GM23248 (cell line): ENCODE measurements at regions not wholly inside any gene's neighbourhood (a gene's known extent, or its start where the extent isn't known, plus 50 kb on each side); places are given as distances from the start of the nearest gene placed in this dataset.

Experiments used
- EZH2 ChIP-seq: fragments of 200-600 bp; sonication (generic); IDR thresholded peaks from 2 replicates; pipeline ENCODE4 v1.6.1; 2018; ENCODE audit warnings: antibody characterized with exemption, mild to moderate bottlenecking; ENCODE audit not compliant: insufficient read depth, poor library complexity, severe bottlenecking
- EZH2phosphoT487 ChIP-seq: fragments of 200-600 bp; sonication (generic); IDR thresholded peaks from 2 replicates; pipeline ENCODE4 v1.6.1; 2018; ENCODE audit warnings: antibody characterized with exemption, moderate library complexity, mild to moderate bottlenecking, low read depth; ENCODE audit not compliant: insufficient read depth

- no peak for TF ChIP-seq EZH2
- no peak for TF ChIP-seq EZH2phosphoT487
Observed at GRCh38 chr3:88809993-88810392, 297.4 kb upstream of the EPHA3 start.
